HG02870 (cell line): ENCODE measurements at regions not wholly inside any gene's neighbourhood (a gene's known extent, or its start where the extent isn't known, plus 50 kb on each side); places are given as distances from the start of the nearest gene placed in this dataset.

Experiments used
- ATAC-seq: cut with Tn5 transposase; IDR thresholded peaks from one replicate; pipeline ENCODE4 v1.9.1; 2021; ENCODE audit warnings: mild to moderate bottlenecking, moderate library complexity; ENCODE audit not compliant: unreplicated experiment

DNA sequence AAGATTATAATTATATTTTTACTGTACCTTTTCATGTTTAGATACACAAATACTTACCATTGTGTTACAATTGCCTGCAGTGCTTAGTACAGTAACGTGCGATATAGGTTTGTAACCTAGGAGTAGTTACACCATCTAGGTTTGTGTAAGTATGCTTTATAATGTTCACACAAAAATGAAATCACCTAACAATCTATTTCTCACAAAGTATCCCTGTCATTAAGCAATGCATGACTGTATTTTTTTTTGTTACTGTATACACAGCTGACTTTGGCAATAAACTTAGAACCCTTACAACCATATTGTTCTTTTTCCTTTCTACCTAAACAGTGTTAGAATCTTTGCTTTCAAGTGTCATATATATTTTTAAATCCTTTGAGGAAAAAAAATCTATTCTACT lies 303.0 kb upstream of the E2F7 start:
- ATAC-seq, result no peak

DNA sequence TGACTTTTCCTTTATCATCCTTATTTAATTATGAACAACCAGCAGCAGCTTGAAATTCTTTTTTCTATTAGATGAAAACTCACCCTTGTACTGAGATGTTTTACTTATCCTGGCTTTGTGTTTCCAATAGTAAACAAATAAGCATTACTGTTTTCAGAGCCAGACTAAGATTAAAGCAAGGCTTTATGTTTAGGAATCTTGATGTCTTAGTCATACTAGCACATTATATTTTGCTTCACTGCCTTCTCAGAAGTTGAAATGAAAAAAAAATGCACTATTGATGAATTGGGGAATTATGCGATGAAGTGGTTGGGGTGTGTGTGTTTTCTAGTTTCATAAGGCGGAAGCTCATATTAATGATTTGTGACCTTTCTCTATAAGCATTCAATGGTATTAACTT lies 301.2 kb upstream of the E2F7 start:
- no peak for ATAC-seq

DNA sequence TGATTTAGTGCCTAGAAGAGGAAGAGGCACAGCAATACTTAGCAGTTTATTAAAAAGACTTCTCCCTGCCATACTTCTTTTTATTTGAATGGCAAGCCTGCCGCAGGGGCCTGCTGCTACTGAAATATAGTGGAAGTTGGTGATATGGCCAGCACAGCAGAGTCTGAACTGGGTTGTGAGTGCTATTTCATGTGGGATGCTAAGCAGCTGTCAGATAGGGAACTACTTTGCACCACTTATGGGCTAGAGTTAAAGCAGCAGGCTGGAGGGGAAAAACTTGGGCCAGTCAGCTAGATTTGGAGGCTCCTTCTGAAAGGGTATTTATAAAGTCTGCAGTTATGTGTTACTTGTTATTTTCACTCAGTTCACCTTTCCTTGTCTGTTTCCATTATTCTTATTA lies 299.0 kb upstream of the E2F7 start:
- no peak for ATAC-seq

DNA sequence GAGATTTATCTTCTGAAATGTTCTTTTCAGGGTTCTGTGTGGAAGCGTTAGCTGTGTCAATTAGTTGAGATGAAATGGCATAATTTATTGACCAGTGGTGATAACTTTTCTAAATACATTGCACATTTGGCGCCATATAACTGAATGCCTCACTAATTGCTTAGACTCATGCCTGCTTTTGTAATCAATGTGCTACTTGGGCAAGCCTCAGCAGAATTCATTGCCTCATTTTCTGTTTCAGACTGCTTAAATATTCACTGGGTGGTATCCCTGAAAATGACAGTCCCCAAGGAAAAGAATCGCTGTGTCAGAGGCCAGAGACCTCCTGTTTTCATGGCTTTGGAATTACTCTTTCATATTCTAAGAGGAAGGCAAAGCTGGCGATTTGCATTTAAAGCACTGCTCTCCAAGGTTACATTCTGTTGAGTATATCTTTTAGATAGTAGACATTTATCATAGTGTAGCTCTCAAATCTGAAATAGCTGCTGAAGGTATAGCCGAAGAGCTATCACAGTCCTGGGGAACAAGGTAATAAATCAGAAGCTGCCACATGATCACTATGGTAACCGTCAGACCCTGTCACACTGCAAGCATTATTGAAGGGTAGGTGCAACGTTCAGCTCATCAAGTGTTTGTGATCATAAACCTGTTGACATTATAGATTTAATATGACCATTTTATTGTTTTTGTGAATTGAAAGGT lies 297.3 kb upstream of the E2F7 start:
- no peak for ATAC-seq

DNA sequence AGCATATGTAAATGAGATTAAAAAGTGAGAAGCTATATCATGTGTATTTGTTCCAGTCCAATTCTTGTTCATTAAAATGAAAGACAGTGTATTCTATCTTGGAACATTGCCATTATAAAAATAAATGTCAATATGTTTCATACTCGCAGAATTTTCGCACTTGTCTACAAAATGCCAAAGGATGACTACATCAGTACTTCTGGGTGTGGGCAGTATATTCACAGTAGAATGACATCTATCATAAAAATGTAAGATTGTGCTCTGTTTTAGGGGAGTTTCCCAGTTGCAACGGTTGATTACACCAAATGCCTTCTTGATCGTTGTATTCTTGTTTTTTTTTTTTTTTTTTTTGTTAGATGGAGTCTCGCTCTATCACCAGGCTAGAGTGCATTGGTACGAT lies 292.3 kb upstream of the E2F7 start:
- ATAC-seq, result no peak

DNA sequence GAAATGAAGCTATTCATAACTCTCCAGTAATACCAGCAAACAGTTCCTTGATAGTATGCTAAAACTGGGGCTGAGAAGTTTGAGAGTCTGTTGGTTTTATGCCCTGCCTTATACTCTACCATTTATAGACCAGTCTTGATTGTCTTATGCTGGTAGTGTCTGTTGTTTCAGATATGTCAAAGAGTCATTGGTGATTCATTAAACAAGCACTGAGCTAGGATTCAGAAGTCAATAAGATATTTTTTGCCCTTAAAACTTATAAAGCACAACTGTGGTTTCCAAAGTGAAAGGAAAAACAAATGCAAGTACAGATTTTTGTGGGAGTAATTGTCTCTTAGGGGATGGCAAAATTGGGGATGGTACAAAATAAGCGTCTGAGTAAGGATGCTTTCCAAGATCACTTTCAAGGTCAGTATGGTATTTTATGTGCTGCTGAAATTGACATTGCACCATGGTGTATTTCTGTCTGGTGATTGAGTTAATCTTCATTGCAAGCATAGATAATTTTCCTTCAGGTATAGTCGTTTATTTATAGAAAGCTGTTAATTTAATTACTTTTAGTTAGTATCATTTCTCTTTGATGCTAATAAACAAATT lies 289.5 kb upstream of the E2F7 start:
- no peak for ATAC-seq

DNA sequence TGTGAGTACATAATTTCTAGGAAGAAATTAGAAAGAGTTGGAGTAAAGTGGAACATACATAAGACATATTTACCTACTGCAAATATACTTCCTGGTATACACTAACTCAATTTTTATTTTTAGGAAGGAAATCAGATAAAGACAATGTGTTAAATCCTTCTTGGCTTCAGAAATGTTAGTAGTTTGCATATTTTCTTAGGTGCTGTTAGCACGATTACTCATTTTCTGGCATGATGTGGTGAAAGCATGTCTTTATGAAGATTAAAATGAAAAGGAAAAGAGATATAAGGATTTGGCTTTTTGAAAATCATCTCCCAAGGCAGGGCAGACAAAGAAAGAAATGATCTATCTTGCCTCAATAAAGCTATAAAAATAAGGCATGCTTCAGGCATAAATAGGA lies 287.6 kb upstream of the E2F7 start:
- ATAC-seq, result no peak

DNA sequence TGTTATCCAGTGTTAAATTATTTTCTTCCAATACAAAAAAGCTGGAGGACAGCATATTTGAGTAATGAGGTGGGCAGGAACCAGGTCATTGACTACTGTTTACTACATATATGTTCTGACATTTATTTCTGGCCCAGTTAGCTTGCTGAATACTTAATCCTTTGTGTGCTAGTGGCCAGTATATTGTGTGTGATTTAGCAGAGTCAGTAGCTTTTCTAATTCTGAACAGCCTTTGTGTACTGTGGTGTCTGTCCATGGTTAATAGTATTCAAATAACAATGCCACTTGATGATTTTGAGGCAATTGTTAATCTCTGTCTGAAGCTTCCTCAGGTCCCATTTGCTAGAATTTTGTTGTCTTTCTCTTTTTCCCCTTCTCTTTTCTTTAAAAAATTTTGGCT lies 286.5 kb upstream of the E2F7 start:
- ATAC-seq, result no peak

DNA sequence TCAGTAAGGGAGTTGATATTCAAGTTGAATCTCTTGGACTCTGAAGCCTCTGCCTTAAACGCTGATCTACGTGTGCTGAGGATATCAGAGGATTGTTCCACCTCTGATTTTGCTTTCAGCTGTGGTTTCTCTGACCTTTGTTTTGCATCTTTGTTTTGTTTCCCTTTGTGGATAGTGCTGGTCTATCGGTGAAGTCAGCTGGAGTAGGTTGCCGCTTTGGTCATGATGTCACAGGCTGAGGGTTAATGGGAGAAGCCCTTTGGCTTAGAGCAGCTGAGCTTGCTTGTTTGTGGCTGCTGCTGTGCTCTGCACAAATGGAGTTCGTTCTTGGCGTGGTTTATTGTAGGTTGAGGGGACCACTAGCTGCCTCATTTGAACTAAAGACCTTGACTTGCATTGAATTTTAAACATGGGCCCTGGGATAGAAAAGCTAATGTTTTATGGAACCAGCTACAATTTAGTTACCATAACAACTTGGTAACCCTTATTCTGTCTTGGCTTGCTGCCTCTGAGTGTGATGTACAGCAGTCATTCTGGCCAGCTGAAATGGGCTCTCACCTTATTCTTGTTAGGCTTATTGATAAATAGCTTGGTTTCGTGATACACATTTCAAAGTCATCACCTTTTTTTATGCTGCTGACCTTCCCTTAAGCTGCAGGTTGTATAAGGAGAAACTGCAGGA lies 284.5 kb upstream of the E2F7 start:
- ATAC-seq, result no peak

DNA sequence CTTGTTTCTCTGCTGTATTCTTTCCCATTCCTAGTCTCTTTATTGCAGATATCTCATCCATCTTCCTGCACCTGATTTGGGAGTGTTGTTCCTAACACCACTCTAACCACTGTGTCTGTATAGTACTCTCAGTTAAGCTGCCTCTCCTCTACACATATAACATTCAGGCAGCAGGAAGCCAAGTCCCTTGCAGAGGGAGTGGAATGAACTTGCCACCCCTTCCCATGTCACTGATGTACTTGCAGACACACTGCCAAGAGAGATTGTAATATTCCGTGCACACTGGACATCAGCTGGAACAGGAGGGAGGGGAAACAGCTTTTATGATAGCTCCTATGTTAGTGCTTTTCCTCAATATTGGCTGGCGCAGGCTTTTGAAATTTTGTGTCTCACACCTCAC lies 281.6 kb upstream of the E2F7 start:
- ATAC-seq, result no peak

DNA sequence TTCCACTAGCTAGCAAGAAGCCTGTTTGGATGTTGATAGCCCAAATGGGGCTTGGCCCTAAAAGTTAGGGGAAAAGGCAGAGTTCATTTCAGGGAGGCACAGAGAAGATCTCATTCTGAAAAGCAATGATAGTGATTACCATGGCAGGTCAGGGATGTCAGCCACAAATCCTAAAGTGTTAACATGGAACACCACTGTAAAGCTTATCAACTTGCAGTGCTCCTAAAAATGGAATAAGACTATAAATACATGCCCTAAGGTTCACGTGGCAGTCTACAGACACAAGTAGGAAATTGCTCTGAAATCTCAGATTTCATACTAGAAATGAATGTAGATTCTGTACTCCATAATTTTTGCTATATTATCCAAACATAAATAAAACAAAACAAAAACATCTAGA lies 280.0 kb upstream of the E2F7 start:
- no peak for ATAC-seq

DNA sequence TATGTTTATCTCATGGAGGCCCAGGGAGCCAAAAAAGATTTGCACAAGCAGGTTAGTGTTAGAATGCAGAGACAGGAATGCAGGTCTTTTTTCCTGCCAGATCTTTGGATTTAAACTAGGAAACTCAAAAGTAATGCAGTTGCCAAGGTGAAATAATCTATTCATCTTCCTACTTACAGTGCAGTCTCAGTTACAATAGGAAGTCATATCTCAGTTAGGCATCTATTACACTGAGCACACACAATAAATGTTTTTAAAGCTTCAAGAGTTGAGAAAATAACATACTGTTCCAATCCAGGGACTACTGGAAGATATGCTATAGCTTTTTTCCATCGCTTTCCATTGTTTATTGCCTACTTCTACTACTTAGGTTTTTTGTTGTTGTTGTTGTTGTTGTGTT lies 279.3 kb upstream of the E2F7 start:
- no peak for ATAC-seq

DNA sequence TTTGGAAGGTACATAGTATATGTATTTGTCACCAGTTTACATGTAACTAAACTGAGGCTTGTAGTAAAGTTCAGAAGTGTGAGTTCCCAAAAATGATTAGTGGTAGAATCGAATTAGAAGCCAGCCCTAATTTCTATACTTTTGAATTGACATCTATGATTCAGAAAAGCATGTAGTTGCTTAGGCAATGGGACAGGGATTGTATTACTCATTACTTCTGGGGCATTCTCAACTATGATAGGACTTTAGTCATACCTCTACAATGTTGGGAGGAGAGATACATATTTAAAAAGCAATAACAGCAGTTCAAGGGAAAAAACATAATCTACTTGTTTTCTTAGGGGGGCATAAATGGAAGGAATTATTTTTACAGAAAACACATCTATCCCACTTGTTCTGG lies 277.9 kb upstream of the E2F7 start:
- ATAC-seq, result no peak

DNA sequence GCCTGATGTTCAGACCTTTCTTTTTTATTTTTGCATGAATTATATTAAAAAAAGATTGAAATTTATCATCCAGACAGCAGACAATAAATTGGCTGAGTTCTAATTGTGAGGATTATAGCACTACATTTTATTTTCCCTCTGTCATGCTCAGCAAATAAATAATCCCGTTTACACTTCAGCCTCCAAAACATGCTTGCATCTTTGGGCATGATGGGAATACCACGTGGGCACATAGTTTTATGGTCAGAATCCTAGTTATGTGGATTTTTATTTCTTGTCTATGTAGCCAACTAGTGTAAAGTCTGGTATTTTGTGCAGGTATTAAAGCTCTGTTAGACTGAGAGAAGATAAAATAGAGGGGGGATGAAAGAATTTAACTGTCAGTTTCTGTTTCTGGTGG lies 276.9 kb upstream of the E2F7 start:
- ATAC-seq, result no peak

DNA sequence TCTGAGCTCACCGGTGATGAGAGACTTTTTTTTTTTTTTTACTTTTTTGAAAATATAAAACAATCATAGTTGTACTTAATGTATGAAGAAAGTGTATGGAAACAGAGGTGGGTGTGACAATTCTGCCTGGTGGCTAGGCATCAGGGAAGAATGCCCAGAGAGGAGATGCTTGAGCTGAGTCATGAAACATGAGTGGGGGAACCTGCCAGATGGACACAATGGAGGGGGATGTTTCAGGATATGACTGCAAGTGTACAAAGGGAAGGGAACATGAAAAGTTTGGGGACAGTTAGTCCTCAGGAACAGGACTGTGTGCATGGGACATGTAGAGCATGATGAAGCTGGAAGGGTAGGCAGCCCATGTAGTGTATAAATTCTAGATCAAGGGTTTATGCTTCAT lies 274.2 kb upstream of the E2F7 start:
- no peak for ATAC-seq

DNA sequence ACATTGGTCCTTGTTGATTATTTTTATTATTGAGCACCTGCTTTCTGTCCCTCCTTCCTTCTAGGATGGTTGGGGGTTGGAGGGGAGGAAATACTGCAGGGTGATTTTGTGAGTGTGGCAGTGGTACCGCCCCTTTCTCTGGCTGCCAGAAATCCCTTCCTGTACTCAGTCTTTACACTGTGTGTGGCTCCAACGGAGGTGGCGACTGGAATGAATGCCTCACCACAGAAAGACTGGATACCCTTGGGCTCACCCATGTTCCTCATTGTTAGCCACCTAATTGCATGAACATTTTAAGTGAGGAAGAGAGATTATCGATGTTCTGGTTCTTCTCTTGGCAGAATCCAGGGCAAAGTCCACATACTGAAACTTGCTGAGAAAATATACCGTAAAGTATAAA lies 272.0 kb upstream of the E2F7 start:
- ATAC-seq, result no peak

DNA sequence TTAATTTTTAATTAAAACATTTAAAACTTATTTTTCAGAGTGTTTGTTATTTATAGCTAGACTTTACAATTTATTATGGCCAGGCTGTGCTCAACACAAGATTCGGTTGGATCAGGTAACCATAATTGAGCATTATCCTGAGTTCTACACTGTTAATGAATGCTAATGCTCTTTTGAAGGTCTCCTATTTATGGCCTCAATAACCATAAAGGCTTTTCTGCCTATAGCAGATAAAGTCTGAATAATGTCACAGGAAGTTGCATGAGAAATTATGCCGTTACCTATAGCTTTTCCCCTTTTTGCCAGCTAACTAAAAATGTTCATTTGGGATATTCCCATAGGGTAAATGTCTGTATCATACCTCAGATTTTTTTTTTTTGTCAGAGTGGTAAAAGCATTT lies 269.4 kb upstream of the E2F7 start:
- no peak for ATAC-seq

DNA sequence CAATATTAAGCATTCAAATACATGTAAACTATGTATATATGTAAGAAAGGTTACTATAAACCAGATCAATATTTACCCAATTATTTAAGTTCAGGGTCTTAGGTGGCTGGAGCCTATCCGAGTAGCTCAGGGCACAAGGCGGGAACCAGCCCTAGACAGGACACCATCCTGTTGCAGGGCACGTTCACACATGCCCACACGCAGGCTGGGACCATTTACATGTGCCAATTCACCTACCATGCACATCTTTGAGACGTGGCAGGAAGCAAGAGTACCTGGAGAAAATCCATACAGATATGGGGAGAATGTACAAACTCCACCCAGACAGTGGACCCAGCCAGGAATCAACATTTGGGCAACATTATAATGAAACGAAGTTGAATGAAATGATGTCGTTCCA lies 263.0 kb upstream of the E2F7 start:
- no peak for ATAC-seq

DNA sequence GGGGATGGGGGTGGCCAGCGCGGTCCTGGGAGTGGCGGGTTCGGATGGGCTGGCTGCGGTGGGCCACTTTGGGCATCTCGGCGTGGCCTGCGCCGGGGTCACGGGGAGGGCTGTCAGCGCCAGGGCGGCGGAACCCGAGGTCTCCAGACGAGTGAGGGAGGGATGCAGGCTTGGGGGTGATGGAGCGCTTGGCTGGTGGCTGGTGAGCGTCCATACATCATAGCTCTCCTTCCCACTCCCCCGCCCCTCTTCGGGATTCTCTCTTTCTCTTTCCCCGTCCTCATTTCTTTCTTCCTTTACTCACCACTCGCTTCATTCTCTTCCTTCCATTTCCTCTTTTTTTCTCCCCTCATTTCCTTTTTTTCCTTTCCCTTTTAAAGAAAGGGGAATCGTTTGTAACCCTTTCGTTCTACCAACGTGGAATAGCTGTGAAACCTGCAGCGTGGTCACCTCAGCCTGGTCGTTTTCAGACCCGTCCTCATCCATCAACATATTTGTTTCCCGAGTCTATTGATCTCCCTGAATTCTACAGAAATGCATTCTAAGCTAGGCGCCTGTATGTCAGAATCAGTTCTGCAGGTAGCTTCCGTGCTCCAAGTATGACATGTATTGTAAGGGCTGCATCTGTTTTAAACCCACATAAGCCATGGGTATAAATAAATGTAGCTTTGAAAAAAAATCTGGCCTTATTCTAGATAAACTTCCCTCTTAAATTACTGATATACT lies 260.3 kb upstream of the E2F7 start:
- ATAC-seq, result no peak

DNA sequence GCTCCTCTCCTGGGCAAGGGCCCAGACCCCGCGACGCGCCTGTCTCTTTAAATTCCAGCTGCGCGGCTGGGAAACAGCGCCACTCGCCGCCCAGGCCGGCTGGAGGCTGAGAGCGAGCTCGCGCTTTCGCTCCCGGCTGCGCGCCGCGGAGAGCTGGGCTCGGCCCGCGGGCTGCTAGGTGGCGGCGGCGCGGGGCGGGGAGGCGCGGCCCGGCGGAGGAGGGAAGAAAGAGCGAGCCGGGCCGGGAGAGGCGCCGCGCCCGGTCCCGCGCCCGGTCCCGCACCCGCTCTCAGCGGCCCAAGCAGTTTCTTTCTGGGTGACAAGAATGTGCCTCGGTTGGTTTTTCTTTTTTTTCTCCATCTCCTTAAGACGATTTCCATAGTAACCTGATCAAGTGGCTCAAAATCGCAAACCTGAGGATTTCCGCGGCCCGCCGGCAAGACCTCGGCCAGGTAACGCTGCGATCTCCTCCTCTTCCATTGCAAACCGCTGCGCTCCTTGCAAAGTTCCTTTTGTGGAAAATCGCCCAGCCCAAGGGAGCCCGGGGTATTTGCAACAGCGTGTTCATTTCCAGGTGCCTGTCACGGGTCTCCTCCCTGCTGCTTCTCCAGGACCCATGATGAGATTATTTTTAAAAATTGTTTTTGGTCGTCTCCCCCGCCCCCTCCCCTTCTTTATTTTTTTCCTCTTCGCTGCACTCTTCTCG lies 259.5 kb upstream of the E2F7 start:
- ATAC-seq, result peak; percentile 89

DNA sequence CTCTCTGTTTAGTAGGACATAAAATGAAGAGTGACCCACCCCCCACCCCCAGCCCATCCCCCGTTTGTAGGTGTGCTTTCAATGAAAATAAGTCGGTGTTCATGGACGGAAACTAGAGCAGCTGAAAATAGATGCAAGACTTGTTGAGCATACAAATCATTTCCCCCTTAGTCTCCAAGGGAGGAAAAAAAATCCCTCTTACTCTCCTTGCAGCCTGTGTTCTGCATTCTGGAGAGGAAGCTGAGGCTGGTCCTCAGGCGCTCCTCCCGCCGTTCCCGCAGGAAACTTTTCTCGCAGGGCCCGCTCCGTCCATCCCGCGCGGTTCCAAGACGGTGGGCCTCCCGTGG lies 259.0 kb upstream of the E2F7 start:
- no peak for ATAC-seq
